ENCODE measurements at regions not wholly inside any gene's neighbourhood (a gene's known extent, or its start where the extent isn't known, plus 50 kb on each side); places are given as distances from the start of the nearest gene placed in this dataset.

DNA sequence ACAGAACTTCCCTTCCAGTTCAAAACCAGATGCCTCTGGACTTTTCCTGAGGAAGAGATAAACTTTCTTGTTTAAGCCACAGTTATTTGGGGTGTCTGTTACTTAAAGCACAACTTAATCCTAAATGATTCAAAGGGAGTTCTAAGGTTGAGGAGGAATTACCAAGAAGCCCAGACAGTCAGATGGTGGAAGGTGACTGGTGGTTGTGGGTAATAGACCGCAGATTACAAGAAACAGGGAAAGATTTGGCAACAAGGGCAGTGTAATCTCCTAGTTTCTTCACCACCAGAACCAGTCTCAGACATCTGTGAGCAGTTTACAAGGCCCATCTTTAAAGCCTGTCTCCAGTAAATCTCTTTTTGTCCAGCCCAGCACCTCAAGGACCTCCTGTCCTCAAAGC is 130.1 kb upstream of the CTTNBP2NL start:
- Histone ChIP-seq H3K79me2 (ENCODE audit: insufficient read depth, low read length) (no peaks in the 10 kb centered on the region), H2AFZ (ENCODE audit: low read length) (no peak overlapping the region), H3K9me3 (ENCODE audit: insufficient read depth, low read depth, low read length) (no peaks in the 10 kb centered on the region)

GRCh38 chr1:112267206-112267605 is 128.8 kb upstream of the CTTNBP2NL start:
- Histone ChIP-seq H3K27me3 (ENCODE audit: insufficient read depth, low read length, poor library complexity, severe bottlenecking) (no peaks in the 10 kb centered on the region), H3F3A (ENCODE audit: low read depth) (no peaks in the 10 kb centered on the region), H3K4me3 (ENCODE audit: low read length, poor library complexity, severe bottlenecking) (no peak overlapping the region), H3K9me2 (replicated peaks; ENCODE audit: low read depth, low read length) (no peaks in the 10 kb centered on the region), H4K20me1 (ENCODE audit: insufficient read depth, low read length, poor library complexity, severe bottlenecking) (no peaks in the 10 kb centered on the region), H3K4me2 (ENCODE audit: low read depth, low read length, poor library complexity, severe bottlenecking) (no peak overlapping the region), H3K9ac (ENCODE audit: low read depth, low read length, poor library complexity, severe bottlenecking) (no peak overlapping the region), H3K79me2 (ENCODE audit: insufficient read depth, low read length) (no peaks in the 10 kb centered on the region), H3K4me1 (ENCODE audit: insufficient read depth, low read length, poor library complexity, severe bottlenecking) (no peaks in the 10 kb centered on the region), H2AFZ (ENCODE audit: low read length) (no peak overlapping the region), H3K36me3 (ENCODE audit: insufficient read depth, low read length) (no peaks in the 10 kb centered on the region), H3K9me3 (ENCODE audit: insufficient read depth, low read depth, low read length) (no peaks in the 10 kb centered on the region)
- no peak for TF ChIP-seq EZH2phosphoT487 (IDR thresholded peaks at IDR 0.05; ENCODE audit: borderline replicate concordance)
- TF ChIP-seq, protein P1, sequence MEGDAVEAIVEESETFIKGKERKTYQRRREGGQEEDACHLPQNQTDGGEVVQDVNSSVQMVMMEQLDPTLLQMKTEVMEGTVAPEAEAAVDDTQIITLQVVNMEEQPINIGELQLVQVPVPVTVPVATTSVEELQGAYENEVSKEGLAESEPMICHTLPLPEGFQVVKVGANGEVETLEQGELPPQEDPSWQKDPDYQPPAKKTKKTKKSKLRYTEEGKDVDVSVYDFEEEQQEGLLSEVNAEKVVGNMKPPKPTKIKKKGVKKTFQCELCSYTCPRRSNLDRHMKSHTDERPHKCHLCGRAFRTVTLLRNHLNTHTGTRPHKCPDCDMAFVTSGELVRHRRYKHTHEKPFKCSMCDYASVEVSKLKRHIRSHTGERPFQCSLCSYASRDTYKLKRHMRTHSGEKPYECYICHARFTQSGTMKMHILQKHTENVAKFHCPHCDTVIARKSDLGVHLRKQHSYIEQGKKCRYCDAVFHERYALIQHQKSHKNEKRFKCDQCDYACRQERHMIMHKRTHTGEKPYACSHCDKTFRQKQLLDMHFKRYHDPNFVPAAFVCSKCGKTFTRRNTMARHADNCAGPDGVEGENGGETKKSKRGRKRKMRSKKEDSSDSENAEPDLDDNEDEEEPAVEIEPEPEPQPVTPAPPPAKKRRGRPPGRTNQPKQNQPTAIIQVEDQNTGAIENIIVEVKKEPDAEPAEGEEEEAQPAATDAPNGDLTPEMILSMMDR (conservative IDR thresholded peaks at IDR 0.05; ENCODE audit: low read length): no peak

More for the DNA sequence above, 130.1 kb upstream of the CTTNBP2NL start:
- H3K4me1 ChIP-seq (ENCODE audit: insufficient read depth, low read length, poor library complexity, severe bottlenecking): no peaks in the 10 kb centered on the region
- no peaks in the 10 kb centered on the region for H3K27me3 ChIP-seq (ENCODE audit: insufficient read depth, low read length, poor library complexity, severe bottlenecking)
- H3K9ac ChIP-seq (ENCODE audit: low read depth, low read length, poor library complexity, severe bottlenecking): no peak overlapping the region
- no peaks in the 10 kb centered on the region for H4K20me1 ChIP-seq (ENCODE audit: insufficient read depth, low read length, poor library complexity, severe bottlenecking)
- H3K4me3 ChIP-seq (ENCODE audit: low read length, poor library complexity, severe bottlenecking): no peak overlapping the region
- H3K36me3 ChIP-seq (ENCODE audit: insufficient read depth, low read length): no peaks in the 10 kb centered on the region
- TF ChIP-seq EZH2phosphoT487 (IDR thresholded peaks at IDR 0.05; ENCODE audit: borderline replicate concordance): no peak
- TF ChIP-seq, protein P1 (conservative IDR thresholded peaks at IDR 0.05; ENCODE audit: low read length): no peak
- H3F3A ChIP-seq (ENCODE audit: low read depth): no peaks in the 10 kb centered on the region
- no peak overlapping the region for H3K4me2 ChIP-seq (ENCODE audit: low read depth, low read length, poor library complexity, severe bottlenecking)
- H3K9me2 ChIP-seq (replicated peaks; ENCODE audit: low read depth, low read length): no peaks in the 10 kb centered on the region

DNA sequence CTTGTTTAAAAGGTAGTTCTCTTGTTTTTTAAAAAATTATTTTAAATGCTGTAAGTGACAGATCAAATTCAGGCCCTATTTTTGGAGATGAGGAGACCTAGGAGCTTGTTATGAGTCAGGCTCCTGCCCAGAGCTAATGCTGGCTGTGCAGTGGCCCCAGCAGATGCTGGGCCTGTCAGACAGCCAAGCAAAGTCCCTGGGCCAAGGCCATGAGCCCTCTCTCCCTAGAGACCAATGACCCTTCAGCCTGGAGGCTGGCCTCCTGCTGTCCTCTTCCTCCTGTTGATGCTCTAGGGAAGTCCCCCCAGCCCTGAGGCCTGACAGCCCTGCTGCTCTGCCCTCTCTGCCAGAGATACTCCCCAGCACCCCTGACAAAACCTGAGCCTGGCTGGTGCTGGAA is 128.1 kb upstream of the CTTNBP2NL start:
- Histone ChIP-seq H3K9me3 (ENCODE audit: insufficient read depth, low read depth, low read length) (no peaks in the 10 kb centered on the region), H3K4me2 (ENCODE audit: low read depth, low read length, poor library complexity, severe bottlenecking) (no peak overlapping the region), H4K20me1 (ENCODE audit: insufficient read depth, low read length, poor library complexity, severe bottlenecking) (no peaks in the 10 kb centered on the region), H2AFZ (ENCODE audit: low read length) (no peak overlapping the region), H3K9me2 (replicated peaks; ENCODE audit: low read depth, low read length) (no peaks in the 10 kb centered on the region), H3K36me3 (ENCODE audit: insufficient read depth, low read length) (no peaks in the 10 kb centered on the region), H3K4me3 (ENCODE audit: low read length, poor library complexity, severe bottlenecking) (no peak overlapping the region), H3K4me1 (ENCODE audit: insufficient read depth, low read length, poor library complexity, severe bottlenecking) (no peaks in the 10 kb centered on the region), H3K79me2 (ENCODE audit: insufficient read depth, low read length) (no peaks in the 10 kb centered on the region), H3F3A (ENCODE audit: low read depth) (no peaks in the 10 kb centered on the region), H3K27me3 (ENCODE audit: insufficient read depth, low read length, poor library complexity, severe bottlenecking) (no peaks in the 10 kb centered on the region), H3K9ac (ENCODE audit: low read depth, low read length, poor library complexity, severe bottlenecking) (no peak overlapping the region)
- TF ChIP-seq, protein P1 (conservative IDR thresholded peaks at IDR 0.05; ENCODE audit: low read length): no peak
- no peak for TF ChIP-seq EZH2phosphoT487 (IDR thresholded peaks at IDR 0.05; ENCODE audit: borderline replicate concordance)
